HUES6 (cell line): ENCODE measurements at regions not wholly inside any gene's neighbourhood (a gene's known extent, or its start where the extent isn't known, plus 50 kb on each side); places are given as distances from the start of the nearest gene placed in this dataset.
"Not testable (repeated sequence)": the region's sequence is repeated elsewhere in the genome, so short reads cannot be mapped to it uniquely, and the experiment has no call there.

ENCODE experiments used
- H3K27ac ChIP-seq: 2 replicates; pipeline ENCODE4 v1.7.0; 2013; ENCODE audit warnings: low read depth, mild to moderate bottlenecking, low read length, inconsistent platforms
- H3K27me3 ChIP-seq: 2 replicates; pipeline ENCODE4 v1.6.1; 2013; ENCODE audit warnings: low read length; ENCODE audit not compliant: control insufficient read depth, insufficient read depth
- H3K36me3 ChIP-seq: 2 replicates; pipeline ENCODE4 v1.6.1; 2013; ENCODE audit warnings: low read length; ENCODE audit not compliant: control insufficient read depth, insufficient read depth
- H3K4me1 ChIP-seq: 2 replicates; pipeline ENCODE4 v1.6.1; 2013; ENCODE audit warnings: low read length; ENCODE audit not compliant: control insufficient read depth, insufficient read depth
- H3K4me3 ChIP-seq: 2 replicates; pipeline ENCODE4 v1.5.1; 2013; ENCODE audit warnings: low read depth, low read length
- H3K9ac ChIP-seq: one replicate; pipeline ENCODE4 v1.6.1; 2013; ENCODE audit warnings: mild to moderate bottlenecking, low read length
- H3K9me3 ChIP-seq: 2 replicates; pipeline ENCODE4 v1.6.1; 2013; ENCODE audit warnings: low read depth, low read length; ENCODE audit not compliant: control insufficient read depth, insufficient read depth

DNA sequence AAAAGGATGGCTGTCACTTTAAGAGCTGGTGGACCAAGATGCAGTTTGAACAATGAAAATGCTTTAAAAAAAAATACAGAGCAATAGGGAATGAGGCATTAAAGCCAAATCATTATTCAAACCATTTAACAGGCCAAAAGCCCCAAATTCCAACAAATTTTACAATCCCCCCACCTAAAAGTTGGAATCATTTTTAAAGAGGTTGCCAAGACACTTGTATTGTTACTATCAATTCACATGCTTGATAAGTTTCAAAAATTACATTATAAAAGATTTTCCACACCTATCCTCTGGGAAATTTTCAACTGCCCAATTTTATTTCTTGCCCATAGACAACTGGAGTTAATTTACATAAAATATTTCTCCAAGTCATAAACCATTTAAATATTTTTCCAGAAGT lies 192.3 kb upstream of the ARHGEF26 start:
- Histone ChIP-seq H3K36me3 (no peaks in the 10 kb centered on the region), H3K9ac (no peak overlapping the region), H3K4me3 (no peak overlapping the region), H3K4me1 (no peaks in the 10 kb centered on the region), H3K27ac (no peak overlapping the region), H3K9me3 (no peaks in the 10 kb centered on the region), H3K27me3 (no peaks in the 10 kb centered on the region)

DNA sequence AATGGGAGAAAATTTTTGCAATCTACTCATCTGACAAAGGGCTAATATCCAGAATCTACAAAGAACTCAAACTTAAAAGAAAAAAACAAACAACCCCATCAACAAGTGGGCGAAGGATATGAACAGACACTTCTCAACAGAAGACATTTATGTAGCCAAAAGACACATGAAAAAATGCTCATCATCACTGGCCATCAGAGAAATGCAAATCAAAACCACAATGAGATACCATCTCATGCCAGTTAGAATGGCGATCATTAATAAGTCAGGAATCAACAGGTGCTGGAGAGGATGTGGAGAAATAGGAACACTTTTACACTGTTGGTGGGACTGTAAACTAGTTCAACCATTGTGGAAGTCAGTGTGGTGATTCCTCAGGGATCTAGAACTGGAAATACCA lies 187.7 kb upstream of the ARHGEF26 start:
- H3K27me3 ChIP-seq, H3K9me3 ChIP-seq, H3K9ac ChIP-seq, H3K4me3 ChIP-seq, H3K27ac ChIP-seq, H3K36me3 ChIP-seq, H3K4me1 ChIP-seq: not testable (repeated sequence)

DNA sequence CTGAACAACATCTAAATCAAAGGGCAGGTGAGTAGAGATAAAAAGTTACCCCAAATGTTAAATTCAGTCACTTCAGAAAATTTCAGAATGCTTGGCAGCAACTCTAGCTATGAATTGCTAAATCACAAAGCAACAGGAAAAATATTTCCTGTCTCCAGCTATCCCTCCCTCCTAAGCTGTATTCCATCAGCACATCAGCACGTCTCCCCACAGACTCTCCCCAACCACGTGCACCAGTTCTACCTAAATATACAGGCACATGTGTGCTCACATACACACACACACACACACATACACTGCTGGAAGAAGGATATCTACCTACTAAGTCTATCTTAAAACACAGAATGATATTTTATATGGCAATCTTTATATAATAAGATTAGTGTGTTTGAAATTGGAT lies 177.1 kb upstream of the ARHGEF26 start:
- Histone ChIP-seq H3K4me1 (no peaks in the 10 kb centered on the region), H3K36me3 (no peaks in the 10 kb centered on the region), H3K27me3 (no peaks in the 10 kb centered on the region), H3K27ac (no peak overlapping the region), H3K9me3 (no peaks in the 10 kb centered on the region), H3K4me3 (no peak overlapping the region), H3K9ac (no peak overlapping the region)

DNA sequence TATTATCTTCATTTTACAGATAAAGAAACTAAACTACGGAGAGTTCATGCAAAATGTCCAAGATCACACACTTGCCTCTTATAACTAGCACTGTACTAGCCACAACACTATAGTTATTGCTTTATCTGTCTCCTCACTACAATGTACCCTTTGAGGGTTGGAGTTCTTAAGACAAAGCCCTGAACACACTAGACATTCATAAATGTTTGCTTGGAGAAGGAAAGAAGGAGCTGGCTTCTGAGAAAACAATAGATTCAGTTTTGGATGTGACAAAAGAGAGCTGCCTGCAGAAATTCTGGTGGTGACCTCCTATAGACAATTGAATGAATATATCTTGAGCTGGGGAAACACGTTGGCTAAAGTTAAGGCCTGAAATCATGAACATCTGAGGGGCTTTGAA lies 169.9 kb upstream of the ARHGEF26 start:
- Histone ChIP-seq H3K27me3 (no peaks in the 10 kb centered on the region), H3K9ac (no peak overlapping the region), H3K4me3 (no peak overlapping the region), H3K4me1 (no peaks in the 10 kb centered on the region), H3K36me3 (no peaks in the 10 kb centered on the region), H3K9me3 (no peaks in the 10 kb centered on the region), H3K27ac (no peak overlapping the region)

DNA sequence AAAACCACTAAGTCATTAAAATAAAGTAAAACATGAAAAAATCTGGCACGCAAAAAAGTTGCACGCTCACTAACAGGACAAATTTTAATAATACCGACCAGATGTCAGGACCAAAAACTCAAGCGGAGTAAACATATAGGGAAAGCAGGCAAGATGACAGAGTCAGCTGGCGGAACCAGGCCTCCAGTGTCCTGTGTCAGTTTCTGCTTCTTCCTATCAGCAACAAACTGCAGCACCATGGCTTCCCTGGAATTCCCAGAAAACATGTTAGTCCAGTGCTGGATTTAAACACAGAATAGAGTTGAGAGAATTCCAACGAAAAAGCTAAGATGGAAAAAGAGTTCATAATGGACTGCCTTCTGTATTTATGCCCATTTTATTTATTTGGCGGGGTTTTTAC lies 169.1 kb upstream of the ARHGEF26 start:
- Histone ChIP-seq H3K9me3 (no peaks in the 10 kb centered on the region), H3K27ac (no peak overlapping the region), H3K27me3 (no peaks in the 10 kb centered on the region), H3K4me3 (no peak overlapping the region), H3K9ac (no peak overlapping the region), H3K36me3 (no peaks in the 10 kb centered on the region), H3K4me1 (no peaks in the 10 kb centered on the region)

DNA sequence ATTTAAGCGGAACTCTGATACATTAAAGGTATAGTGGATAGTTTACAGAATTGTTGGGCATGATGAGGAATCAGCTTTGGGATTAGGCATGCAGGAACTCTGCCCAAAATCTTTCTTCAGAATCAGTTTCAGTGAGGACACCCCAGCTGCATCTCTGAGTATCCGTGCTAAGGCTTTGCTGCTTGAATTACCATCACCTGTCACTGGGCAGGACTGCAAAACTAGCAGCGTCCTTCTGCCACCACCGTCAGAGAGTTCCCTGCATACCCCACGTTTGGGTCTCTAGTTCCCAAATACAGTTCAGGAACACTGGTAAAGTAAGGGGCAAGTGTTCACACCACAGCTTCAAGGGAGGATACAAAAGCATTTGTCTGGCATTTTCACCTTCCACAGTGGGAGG lies 164.6 kb upstream of the ARHGEF26 start:
- Histone ChIP-seq H3K4me3 (no peak overlapping the region), H3K9ac (no peak overlapping the region), H3K27me3 (no peaks in the 10 kb centered on the region), H3K27ac (no peak overlapping the region), H3K36me3 (no peaks in the 10 kb centered on the region), H3K4me1 (no peaks in the 10 kb centered on the region), H3K9me3 (no peaks in the 10 kb centered on the region)

DNA sequence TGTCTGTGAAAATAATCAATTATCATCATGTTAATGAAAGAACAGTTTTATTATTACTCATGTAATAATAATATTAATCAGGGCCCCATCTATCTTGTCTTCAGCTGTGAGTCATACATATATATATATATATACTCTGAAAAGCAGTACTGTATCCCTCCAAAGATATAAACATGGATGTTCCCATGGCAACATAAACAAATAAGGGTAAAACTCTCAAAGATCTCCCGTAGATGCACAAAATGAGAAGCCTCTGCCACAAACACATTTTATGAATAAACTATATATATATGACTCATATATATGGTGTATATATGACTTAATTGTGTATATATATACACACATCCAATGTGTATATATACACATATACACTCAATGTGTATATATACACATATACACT lies 163.8 kb upstream of the ARHGEF26 start:
- H3K4me3 ChIP-seq = no peak overlapping the region
- no peaks in the 10 kb centered on the region for H3K27me3 ChIP-seq
- H3K27ac ChIP-seq = no peak overlapping the region
- H3K36me3 ChIP-seq = no peaks in the 10 kb centered on the region
- no peak overlapping the region for H3K9ac ChIP-seq
- H3K4me1 ChIP-seq = no peaks in the 10 kb centered on the region
- no peaks in the 10 kb centered on the region for H3K9me3 ChIP-seq

DNA sequence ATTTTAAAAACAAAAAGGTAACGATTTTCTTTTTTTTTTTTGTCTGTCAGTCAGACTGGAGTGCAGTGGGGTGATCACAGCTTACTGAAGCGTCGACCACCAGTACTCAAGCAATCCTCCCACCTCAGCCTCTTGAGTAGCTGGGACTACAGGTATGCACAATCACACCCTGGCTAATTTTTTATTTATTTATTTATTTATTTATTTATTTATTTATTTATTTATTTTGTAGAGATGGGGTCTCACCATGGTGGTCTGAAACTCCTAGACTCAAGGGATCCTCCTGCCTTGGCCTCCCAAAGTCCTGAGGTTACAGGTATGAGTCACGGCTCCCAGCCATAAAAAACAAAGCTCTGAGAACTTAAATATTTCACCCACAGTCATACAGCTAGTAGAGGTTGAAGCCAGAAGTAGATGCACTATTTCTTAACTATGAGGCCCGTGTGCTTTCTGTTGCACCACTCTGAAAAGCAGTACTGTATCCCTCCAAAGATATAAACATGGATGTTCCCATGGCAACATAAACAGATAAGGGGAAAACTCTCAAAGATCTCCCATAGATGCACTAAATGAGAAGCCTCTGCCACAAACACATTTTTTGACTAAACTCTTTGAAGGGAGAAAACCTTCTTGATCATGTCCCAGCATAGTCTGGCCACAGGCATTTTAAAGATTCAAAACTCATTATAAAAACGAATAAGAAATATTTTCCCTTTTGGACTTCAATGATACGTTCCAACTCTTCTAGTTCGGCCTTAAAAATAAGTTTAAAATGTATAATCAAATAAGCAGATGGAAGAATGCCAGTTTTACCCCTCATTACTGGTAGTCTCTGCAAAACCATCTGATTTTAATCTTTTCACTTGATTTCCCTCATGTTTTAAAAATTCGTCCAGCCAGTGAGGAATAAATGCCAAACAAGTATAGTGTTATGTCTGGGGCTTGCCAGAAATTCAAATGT lies 162.3 kb upstream of the ARHGEF26 start:
- no peaks in the 10 kb centered on the region for H3K36me3 ChIP-seq
- no peaks in the 10 kb centered on the region for H3K9me3 ChIP-seq
- H3K27ac ChIP-seq = no peak overlapping the region
- H3K4me1 ChIP-seq = no peaks in the 10 kb centered on the region
- H3K9ac ChIP-seq = no peak overlapping the region
- H3K4me3 ChIP-seq = no peak overlapping the region
- no peaks in the 10 kb centered on the region for H3K27me3 ChIP-seq

DNA sequence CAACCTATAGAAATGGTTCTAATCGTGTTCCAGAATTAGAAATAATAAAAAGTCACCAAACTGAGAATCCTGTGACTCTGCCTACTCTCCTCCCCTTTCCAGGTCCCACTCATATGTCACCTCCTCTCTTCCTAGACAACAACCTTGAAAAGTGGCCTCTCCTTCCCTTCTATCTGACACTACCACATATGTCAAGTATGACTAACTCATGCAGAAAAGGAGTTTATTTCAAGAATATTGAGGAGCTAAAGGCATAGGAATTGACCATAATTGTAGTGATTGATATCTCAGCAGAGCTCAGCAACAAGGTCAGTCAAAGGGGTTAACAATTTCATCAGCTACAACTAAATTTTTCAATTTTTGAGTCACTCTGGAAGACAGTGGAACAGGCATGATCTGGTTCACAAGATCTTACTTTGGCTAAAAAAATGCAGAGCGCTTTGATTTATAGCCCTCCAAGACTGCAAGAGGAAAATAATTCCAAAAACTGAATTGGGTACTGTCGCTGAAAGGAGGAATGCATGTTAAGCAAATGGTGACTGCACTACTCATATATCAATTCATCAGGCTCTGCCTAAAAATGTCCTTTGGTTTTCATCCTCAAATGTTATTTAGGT lies 160.6 kb upstream of the ARHGEF26 start:
- no peak overlapping the region for H3K9ac ChIP-seq
- H3K27me3 ChIP-seq = no peaks in the 10 kb centered on the region
- no peaks in the 10 kb centered on the region for H3K9me3 ChIP-seq
- H3K27ac ChIP-seq = no peak overlapping the region
- H3K4me1 ChIP-seq = no peaks in the 10 kb centered on the region
- no peak overlapping the region for H3K4me3 ChIP-seq
- H3K36me3 ChIP-seq = no peaks in the 10 kb centered on the region

DNA sequence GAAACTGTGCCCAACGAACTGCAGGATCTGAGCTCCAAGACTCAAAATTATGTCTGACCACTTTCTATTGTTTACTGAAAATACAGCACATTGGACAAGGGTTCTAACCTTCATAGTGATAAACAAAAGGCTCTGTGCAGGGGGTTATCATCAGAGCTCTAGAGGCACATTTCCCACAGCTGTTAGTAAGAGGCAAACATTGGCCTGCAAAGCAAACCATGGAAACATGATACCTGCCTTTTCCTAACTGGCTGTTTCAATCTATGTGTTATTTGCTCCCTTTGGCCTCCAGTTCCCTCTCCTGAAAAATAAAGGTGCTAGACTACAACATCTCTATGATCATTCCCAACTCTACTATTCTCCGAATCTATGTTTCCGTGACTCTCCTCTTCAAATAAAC lies 159.7 kb upstream of the ARHGEF26 start:
- no peak overlapping the region for H3K9ac ChIP-seq
- H3K4me1 ChIP-seq = no peaks in the 10 kb centered on the region
- no peak overlapping the region for H3K4me3 ChIP-seq
- H3K9me3 ChIP-seq = 0 out of 2 replicates have a peak, but pooled peaks cover 3% of the 10 kb centered on the region
- H3K36me3 ChIP-seq = no peaks in the 10 kb centered on the region
- H3K27me3 ChIP-seq = no peaks in the 10 kb centered on the region
- H3K27ac ChIP-seq = no peak overlapping the region

DNA sequence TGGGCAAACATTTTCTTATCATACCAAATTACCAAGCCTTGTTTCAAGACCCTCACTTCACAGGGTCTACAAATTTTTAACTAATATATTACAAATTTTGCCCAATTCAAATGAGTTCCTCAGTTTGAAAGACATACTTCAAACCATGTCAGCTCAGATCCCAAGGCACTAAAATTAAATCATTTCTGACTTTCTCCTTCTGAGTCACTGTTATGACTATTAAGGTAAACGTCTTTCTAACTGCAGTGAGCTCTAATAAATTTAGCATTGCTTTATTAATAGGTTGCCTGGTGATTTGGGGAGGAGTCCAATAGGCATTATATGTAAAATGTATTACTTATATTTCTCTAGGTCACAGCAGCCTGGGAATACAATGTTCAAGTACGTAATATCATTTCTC lies 158.2 kb upstream of the ARHGEF26 start:
- no peaks in the 10 kb centered on the region for H3K27me3 ChIP-seq
- H3K9ac ChIP-seq = no peak overlapping the region
- H3K9me3 ChIP-seq = 0 out of 2 replicates have a peak, but pooled peaks cover 3% of the 10 kb centered on the region
- no peak overlapping the region for H3K4me3 ChIP-seq
- no peaks in the 10 kb centered on the region for H3K36me3 ChIP-seq
- no peak overlapping the region for H3K27ac ChIP-seq
- no peaks in the 10 kb centered on the region for H3K4me1 ChIP-seq
